ENCODE measurements at regions not wholly inside any gene's neighbourhood (a gene's known extent, or its start where the extent isn't known, plus 50 kb on each side); places are given as distances from the start of the nearest gene placed in this dataset.

DNA sequence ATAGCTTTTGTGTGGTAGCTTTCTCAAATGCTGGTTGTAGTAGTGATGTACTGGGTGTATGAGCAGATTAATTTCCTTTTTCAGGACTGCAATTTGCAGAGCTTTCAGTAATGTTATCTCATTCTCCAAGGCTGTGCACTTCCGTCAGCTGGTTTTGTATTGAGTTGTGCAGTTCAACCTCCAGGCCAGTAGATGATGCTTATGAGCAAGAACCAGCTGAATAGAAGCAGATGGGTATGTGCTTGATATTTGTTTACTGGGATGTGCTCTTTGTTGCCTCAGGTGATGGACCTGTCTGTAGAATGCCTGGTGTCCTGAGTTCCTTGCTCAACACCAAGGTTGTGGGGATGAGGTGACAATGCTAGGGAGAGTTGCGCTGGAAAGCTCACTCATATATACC lies 462.8 kb downstream of the PCDH18 start:
- Histone ChIP-seq H2BK20ac (ENCODE audit: low read depth, low read length) (no peak overlapping the region), H3K23ac (ENCODE audit: low read depth, low read length) (no peak overlapping the region), H4K20me1 (ENCODE audit: insufficient read depth, low read length) (no peaks in the 10 kb centered on the region), H3K4me1 (ENCODE audit: control insufficient read depth, insufficient read depth, low read length) (no peaks in the 10 kb centered on the region), H3K9ac (ENCODE audit: low read depth, low read length) (no peak overlapping the region), H2BK120ac (ENCODE audit: low read depth, low read length) (no peak overlapping the region), H2BK5ac (ENCODE audit: low read depth, low read length, poor library complexity, severe bottlenecking) (no peak overlapping the region), H3K27me3 (ENCODE audit: control insufficient read depth, insufficient read depth, low read length) (no peaks in the 10 kb centered on the region), H3K4me3 (ENCODE audit: insufficient read depth, low read depth, low read length) (no peak overlapping the region), H3K4ac (ENCODE audit: low read depth, low read length) (no peak overlapping the region), H3K27ac (ENCODE audit: insufficient read depth, low read length) (no peak overlapping the region), H3K36me3 (ENCODE audit: control insufficient read depth, insufficient read depth, low read length) (no peaks in the 10 kb centered on the region), H3K9me1 (ENCODE audit: insufficient read depth, low read length) (no peaks in the 10 kb centered on the region), H4K8ac (ENCODE audit: low read depth in 2 of 2, low read length in 2 of 2) (no peak overlapping the region), H3K9me3 (ENCODE audit: control insufficient read depth, insufficient read depth, low read length) (no peaks in the 10 kb centered on the region), H4K5ac (ENCODE audit: low read depth, low read length) (no peak overlapping the region), H3K18ac (ENCODE audit: low read depth, low read length) (no peak overlapping the region), H2AFZ (replicated peaks; ENCODE audit: low read length, poor library complexity) (no peak overlapping the region), H4K91ac (ENCODE audit: insufficient read depth, low read depth, low read length) (no peak overlapping the region), H3K14ac (replicated peaks; ENCODE audit: low read depth, low read length) (no peak overlapping the region), H3K79me1 (ENCODE audit: low read depth in 1 of 2, low read length in 2 of 2) (no peaks in the 10 kb centered on the region), H2AK9ac (replicated peaks; ENCODE audit: low read depth, low read length, poor library complexity) (no peak overlapping the region), H2BK15ac (ENCODE audit: low read depth, low read length) (no peak overlapping the region), H3K56ac (ENCODE audit: extremely low read depth, insufficient read depth, low read length) (no peak overlapping the region), H3K4me2 (ENCODE audit: low read depth, low read length) (no peak overlapping the region), H2AK5ac (ENCODE audit: low read depth, low read length) (no peak overlapping the region)
- in situ Hi-C loops (cut with MboI; ENCODE audit: low sequenced_read_pairs) (no loop called here), intact Hi-C loops (cut with micrococcal nuclease) (no loop called here), dilution Hi-C loops (cut with HindIII; ENCODE audit: low sequenced_read_pairs, unreplicated experiment) (no loop called here)
- CTCF ChIA-PET = no interaction called here
- TF ChIP-seq RCOR1 (IDR thresholded peaks at IDR 0.05; ENCODE audit: insufficient replicate concordance, low read length) (no peak), FOS (IDR thresholded peaks at IDR 0.05; ENCODE audit: low read depth, low read length) (no peak), CEBPB (IDR thresholded peaks at IDR 0.05; ENCODE audit: low read depth, low read length) (no peak)
- TF ChIP-seq, protein P1, sequence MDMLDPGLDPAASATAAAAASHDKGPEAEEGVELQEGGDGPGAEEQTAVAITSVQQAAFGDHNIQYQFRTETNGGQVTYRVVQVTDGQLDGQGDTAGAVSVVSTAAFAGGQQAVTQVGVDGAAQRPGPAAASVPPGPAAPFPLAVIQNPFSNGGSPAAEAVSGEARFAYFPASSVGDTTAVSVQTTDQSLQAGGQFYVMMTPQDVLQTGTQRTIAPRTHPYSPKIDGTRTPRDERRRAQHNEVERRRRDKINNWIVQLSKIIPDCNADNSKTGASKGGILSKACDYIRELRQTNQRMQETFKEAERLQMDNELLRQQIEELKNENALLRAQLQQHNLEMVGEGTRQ (IDR thresholded peaks at IDR 0.05; ENCODE audit: low read depth, low read length) = no peak
- ATAC-seq (ENCODE audit: low read depth) (no peak), DNase-seq (no peak)
- POLR2A ChIA-PET (ENCODE audit: unreplicated experiment) = no interaction called here
- BruUV-seq (replicated peaks) = no TSS peak
- WGBS, 2 experiments (ENCODE audit: extremely low coverage in 2 of 2, insufficient read length in 1 of 2) = no CpG with 5 or more reads among the region's 2 CpGs

Measured in IMR-90 (cell line).